ENCODE measurements at regions not wholly inside any gene's neighbourhood (a gene's known extent, or its start where the extent isn't known, plus 50 kb on each side); places are given as distances from the start of the nearest gene placed in this dataset.
"Not testable (repeated sequence)": the region's sequence is repeated elsewhere in the genome, so short reads cannot be mapped to it uniquely, and the experiment has no call there.

- Histone ChIP-seq H3K4me3 (ENCODE audit: low read length in 2 of 2) (no peak overlapping the region), H3K9me3 (ENCODE audit: control insufficient read depth in 2 of 2, low read length in 2 of 2) (no peaks in the 10 kb centered on the region), H3K9ac (ENCODE audit: low read depth in 1 of 2, low read length in 2 of 2) (no peak overlapping the region), H3K36me3 (ENCODE audit: control insufficient read depth in 2 of 2, insufficient read depth in 2 of 2, low read length in 2 of 2) (no peaks in the 10 kb centered on the region), H3K27ac (ENCODE audit: low read depth in 2 of 2, low read length in 2 of 2) (no peak overlapping the region), H3K4me1 (ENCODE audit: control insufficient read depth in 2 of 2, insufficient read depth in 2 of 2, low read length in 2 of 2) (no peaks in the 10 kb centered on the region), H3K27me3 (ENCODE audit: control insufficient read depth in 2 of 2, insufficient read depth in 2 of 2, low read length in 2 of 2) (no peaks in the 10 kb centered on the region)
Observed at GRCh38 chr15:91435113-91435512, 335.1 kb downstream of the SV2B start.

DNA sequence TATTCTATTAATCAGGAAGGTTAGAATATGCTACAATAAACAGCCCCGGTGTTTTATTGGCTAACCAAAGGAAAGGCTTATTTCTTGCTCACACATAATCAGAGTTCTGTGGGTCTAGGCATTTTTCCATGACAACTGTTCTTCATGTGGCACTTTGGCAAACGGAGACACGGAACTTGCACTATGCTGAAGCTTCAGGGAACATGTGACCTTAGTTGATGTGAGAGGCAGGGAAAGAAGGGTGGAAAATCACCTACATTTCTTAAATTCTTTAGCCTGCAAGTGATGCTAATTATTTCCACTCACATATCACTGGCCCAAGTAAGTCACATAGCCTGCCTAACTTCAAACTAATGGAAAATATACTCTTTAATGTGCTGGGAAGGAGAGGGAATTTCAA is 344.6 kb downstream of the SV2B start:
- Histone ChIP-seq H3K36me3 (ENCODE audit: control insufficient read depth in 2 of 2, insufficient read depth in 2 of 2, low read length in 2 of 2) (no peaks in the 10 kb centered on the region), H3K4me1 (ENCODE audit: control insufficient read depth in 2 of 2, insufficient read depth in 2 of 2, low read length in 2 of 2) (no peaks in the 10 kb centered on the region), H3K4me3 (ENCODE audit: low read length in 2 of 2) (no peak overlapping the region), H3K27ac (ENCODE audit: low read depth in 2 of 2, low read length in 2 of 2) (no peak overlapping the region), H3K9me3 (ENCODE audit: control insufficient read depth in 2 of 2, low read length in 2 of 2) (no peaks in the 10 kb centered on the region), H3K9ac (ENCODE audit: low read depth in 1 of 2, low read length in 2 of 2) (no peak overlapping the region), H3K27me3 (ENCODE audit: control insufficient read depth in 2 of 2, insufficient read depth in 2 of 2, low read length in 2 of 2) (no peaks in the 10 kb centered on the region)

GRCh38 chr15:91445695-91446228 is 345.7 kb downstream of the SV2B start:
- no peaks in the 10 kb centered on the region for H3K4me1 ChIP-seq (ENCODE audit: control insufficient read depth in 2 of 2, insufficient read depth in 2 of 2, low read length in 2 of 2)
- H3K36me3 ChIP-seq (ENCODE audit: control insufficient read depth in 2 of 2, insufficient read depth in 2 of 2, low read length in 2 of 2), result no peaks in the 10 kb centered on the region
- H3K9me3 ChIP-seq (ENCODE audit: control insufficient read depth in 2 of 2, low read length in 2 of 2), result no peaks in the 10 kb centered on the region
- no peak overlapping the region for H3K4me3 ChIP-seq (ENCODE audit: low read length in 2 of 2)
- H3K9ac ChIP-seq (ENCODE audit: low read depth in 1 of 2, low read length in 2 of 2), result no peak overlapping the region
- H3K27ac ChIP-seq (ENCODE audit: low read depth in 2 of 2, low read length in 2 of 2), result no peak overlapping the region
- H3K27me3 ChIP-seq (ENCODE audit: control insufficient read depth in 2 of 2, insufficient read depth in 2 of 2, low read length in 2 of 2), result no peaks in the 10 kb centered on the region

DNA sequence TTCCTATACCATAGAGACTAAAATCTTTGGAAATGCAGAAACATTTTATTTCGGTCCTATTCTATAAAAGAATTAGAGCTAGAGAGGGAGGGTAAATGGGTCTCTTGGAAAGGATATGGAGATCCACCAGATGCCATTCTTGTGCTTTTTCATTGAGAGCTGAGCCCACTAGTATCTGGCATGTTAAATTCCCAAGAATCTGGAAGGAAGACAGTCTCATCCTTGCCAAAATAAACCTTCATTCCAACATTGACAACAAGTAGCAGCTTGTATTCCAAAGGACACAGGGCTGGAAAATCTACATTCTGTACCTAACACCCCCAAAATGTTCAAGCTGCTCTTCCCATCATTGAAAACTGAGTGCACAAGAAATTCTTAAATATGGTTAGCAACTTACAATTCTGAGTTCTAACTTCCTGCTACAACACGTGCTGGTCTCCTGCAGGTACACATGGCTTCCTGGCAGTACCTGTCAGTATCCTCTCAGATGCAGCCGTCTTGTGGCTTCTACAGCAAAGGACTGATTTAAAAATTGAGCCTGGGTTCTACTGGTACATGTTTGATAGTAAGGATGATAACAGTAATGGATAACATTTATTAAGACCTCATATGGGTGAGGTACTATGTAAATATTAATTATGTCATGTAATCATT is 348.1 kb downstream of the SV2B start:
- H3K27ac ChIP-seq (ENCODE audit: low read depth in 2 of 2, low read length in 2 of 2), result no peak overlapping the region
- no peak overlapping the region for H3K4me3 ChIP-seq (ENCODE audit: low read length in 2 of 2)
- no peaks in the 10 kb centered on the region for H3K4me1 ChIP-seq (ENCODE audit: control insufficient read depth in 2 of 2, insufficient read depth in 2 of 2, low read length in 2 of 2)
- no peaks in the 10 kb centered on the region for H3K36me3 ChIP-seq (ENCODE audit: control insufficient read depth in 2 of 2, insufficient read depth in 2 of 2, low read length in 2 of 2)
- no peak overlapping the region for H3K9ac ChIP-seq (ENCODE audit: low read depth in 1 of 2, low read length in 2 of 2)
- no peaks in the 10 kb centered on the region for H3K9me3 ChIP-seq (ENCODE audit: control insufficient read depth in 2 of 2, low read length in 2 of 2)
- no peaks in the 10 kb centered on the region for H3K27me3 ChIP-seq (ENCODE audit: control insufficient read depth in 2 of 2, insufficient read depth in 2 of 2, low read length in 2 of 2)

- H3K9ac ChIP-seq (ENCODE audit: low read depth in 1 of 2, low read length in 2 of 2); H3K27me3 ChIP-seq (ENCODE audit: control insufficient read depth in 2 of 2, insufficient read depth in 2 of 2, low read length in 2 of 2); H3K4me1 ChIP-seq (ENCODE audit: control insufficient read depth in 2 of 2, insufficient read depth in 2 of 2, low read length in 2 of 2); H3K36me3 ChIP-seq (ENCODE audit: control insufficient read depth in 2 of 2, insufficient read depth in 2 of 2, low read length in 2 of 2); H3K4me3 ChIP-seq (ENCODE audit: low read length in 2 of 2); H3K9me3 ChIP-seq (ENCODE audit: control insufficient read depth in 2 of 2, low read length in 2 of 2); H3K27ac ChIP-seq (ENCODE audit: low read depth in 2 of 2, low read length in 2 of 2): not testable (repeated sequence)
Observed at GRCh38 chr15:91453376-91453775, 353.3 kb downstream of the SV2B start.

GRCh38 chr15:91456251-91456718 is 356.2 kb downstream of the SV2B start:
- H3K27ac ChIP-seq (ENCODE audit: low read depth in 2 of 2, low read length in 2 of 2), result no peak overlapping the region
- no peaks in the 10 kb centered on the region for H3K36me3 ChIP-seq (ENCODE audit: control insufficient read depth in 2 of 2, insufficient read depth in 2 of 2, low read length in 2 of 2)
- H3K9ac ChIP-seq (ENCODE audit: low read depth in 1 of 2, low read length in 2 of 2), result no peak overlapping the region
- no peaks in the 10 kb centered on the region for H3K9me3 ChIP-seq (ENCODE audit: control insufficient read depth in 2 of 2, low read length in 2 of 2)
- H3K4me1 ChIP-seq (ENCODE audit: control insufficient read depth in 2 of 2, insufficient read depth in 2 of 2, low read length in 2 of 2), result no peaks in the 10 kb centered on the region
- H3K4me3 ChIP-seq (ENCODE audit: low read length in 2 of 2), result no peak overlapping the region
- H3K27me3 ChIP-seq (ENCODE audit: control insufficient read depth in 2 of 2, insufficient read depth in 2 of 2, low read length in 2 of 2), result no peaks in the 10 kb centered on the region

- H3K9me3 ChIP-seq (ENCODE audit: control insufficient read depth in 2 of 2, low read length in 2 of 2), result no peaks in the 10 kb centered on the region
- H3K4me3 ChIP-seq (ENCODE audit: low read length in 2 of 2), result no peak overlapping the region
- no peak overlapping the region for H3K9ac ChIP-seq (ENCODE audit: low read depth in 1 of 2, low read length in 2 of 2)
- H3K4me1 ChIP-seq (ENCODE audit: control insufficient read depth in 2 of 2, insufficient read depth in 2 of 2, low read length in 2 of 2), result no peaks in the 10 kb centered on the region
- H3K27ac ChIP-seq (ENCODE audit: low read depth in 2 of 2, low read length in 2 of 2), result no peak overlapping the region
- no peaks in the 10 kb centered on the region for H3K36me3 ChIP-seq (ENCODE audit: control insufficient read depth in 2 of 2, insufficient read depth in 2 of 2, low read length in 2 of 2)
- H3K27me3 ChIP-seq (ENCODE audit: control insufficient read depth in 2 of 2, insufficient read depth in 2 of 2, low read length in 2 of 2), result no peaks in the 10 kb centered on the region
Observed at GRCh38 chr15:91456921-91457320, 356.9 kb downstream of the SV2B start.

DNA sequence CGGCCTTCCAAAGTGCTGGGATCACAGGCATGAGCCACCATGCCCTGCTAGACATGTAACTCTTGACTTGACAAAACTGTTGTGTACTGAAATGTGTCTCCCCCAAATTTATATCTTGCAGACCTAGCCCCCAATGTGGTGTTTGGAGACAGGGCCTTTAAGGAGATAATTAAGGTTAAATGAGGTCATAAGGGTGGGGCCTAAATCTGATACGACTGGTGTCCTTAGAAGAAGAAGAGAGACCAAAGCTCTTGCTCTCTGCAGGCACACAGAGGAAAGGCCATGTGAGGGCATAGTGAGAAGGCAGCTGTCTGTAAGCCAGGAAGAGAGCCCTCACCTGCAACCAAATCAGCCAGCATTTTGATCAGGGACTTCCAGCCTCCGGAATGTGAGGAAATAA is 361.3 kb downstream of the SV2B start:
- Histone ChIP-seq H3K9ac (ENCODE audit: low read depth in 1 of 2, low read length in 2 of 2) (no peak overlapping the region), H3K9me3 (ENCODE audit: control insufficient read depth in 2 of 2, low read length in 2 of 2) (no peaks in the 10 kb centered on the region), H3K27me3 (ENCODE audit: control insufficient read depth in 2 of 2, insufficient read depth in 2 of 2, low read length in 2 of 2) (no peaks in the 10 kb centered on the region), H3K27ac (ENCODE audit: low read depth in 2 of 2, low read length in 2 of 2) (no peak overlapping the region), H3K4me3 (ENCODE audit: low read length in 2 of 2) (no peak overlapping the region), H3K4me1 (ENCODE audit: control insufficient read depth in 2 of 2, insufficient read depth in 2 of 2, low read length in 2 of 2) (no peaks in the 10 kb centered on the region), H3K36me3 (ENCODE audit: control insufficient read depth in 2 of 2, insufficient read depth in 2 of 2, low read length in 2 of 2) (no peaks in the 10 kb centered on the region)

- H3K9ac ChIP-seq (ENCODE audit: low read depth in 1 of 2, low read length in 2 of 2), result no peak overlapping the region
- no peaks in the 10 kb centered on the region for H3K27me3 ChIP-seq (ENCODE audit: control insufficient read depth in 2 of 2, insufficient read depth in 2 of 2, low read length in 2 of 2)
- no peak overlapping the region for H3K4me3 ChIP-seq (ENCODE audit: low read length in 2 of 2)
- no peak overlapping the region for H3K27ac ChIP-seq (ENCODE audit: low read depth in 2 of 2, low read length in 2 of 2)
- H3K9me3 ChIP-seq (ENCODE audit: control insufficient read depth in 2 of 2, low read length in 2 of 2), result no peaks in the 10 kb centered on the region
- H3K4me1 ChIP-seq (ENCODE audit: control insufficient read depth in 2 of 2, insufficient read depth in 2 of 2, low read length in 2 of 2), result peaks cover 0 to 3% of the 10 kb centered on the region in 2 donors
- H3K36me3 ChIP-seq (ENCODE audit: control insufficient read depth in 2 of 2, insufficient read depth in 2 of 2, low read length in 2 of 2), result no peaks in the 10 kb centered on the region
Observed at GRCh38 chr15:91465086-91465485, 365.0 kb downstream of the SV2B start.

DNA sequence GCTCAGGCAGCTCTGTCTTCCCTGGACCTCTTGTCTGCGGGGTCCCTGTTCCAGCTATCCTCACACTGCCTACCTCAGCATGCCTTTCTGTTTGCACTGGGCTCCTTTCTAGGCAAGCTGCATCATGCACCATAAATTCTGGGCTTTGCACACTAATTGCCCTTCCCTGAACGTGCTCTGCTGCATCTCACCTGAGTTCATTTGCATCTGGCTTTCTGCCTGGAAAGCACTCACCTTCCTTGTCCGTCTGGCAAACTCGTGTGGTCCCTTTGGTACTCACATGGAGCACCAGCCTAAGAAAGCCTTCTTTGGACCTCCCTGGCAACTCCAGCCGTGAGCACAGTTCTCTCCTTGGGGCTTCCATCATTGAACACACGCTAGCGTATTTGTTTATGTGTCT is 365.6 kb downstream of the SV2B start:
- Histone ChIP-seq H3K9me3 (ENCODE audit: control insufficient read depth in 2 of 2, low read length in 2 of 2) (no peaks in the 10 kb centered on the region), H3K4me3 (ENCODE audit: low read length in 2 of 2) (no peak overlapping the region), H3K9ac (ENCODE audit: low read depth in 1 of 2, low read length in 2 of 2) (no peak overlapping the region), H3K27me3 (ENCODE audit: control insufficient read depth in 2 of 2, insufficient read depth in 2 of 2, low read length in 2 of 2) (no peaks in the 10 kb centered on the region), H3K4me1 (ENCODE audit: control insufficient read depth in 2 of 2, insufficient read depth in 2 of 2, low read length in 2 of 2) (peaks cover 4 to 8% of the 10 kb centered on the region in 2 donors), H3K27ac (ENCODE audit: low read depth in 2 of 2, low read length in 2 of 2) (no peak overlapping the region), H3K36me3 (ENCODE audit: control insufficient read depth in 2 of 2, insufficient read depth in 2 of 2, low read length in 2 of 2) (no peaks in the 10 kb centered on the region)

Measured in mucosa of rectum (tissue), 2 donors.